ENCODE measurements at regions not wholly inside any gene's neighbourhood (a gene's known extent, or its start where the extent isn't known, plus 50 kb on each side); places are given as distances from the start of the nearest gene placed in this dataset.

GRCh38 chr20:21586682-21587081, 72.8 kb upstream of the NKX2-2 start:
- H3K27ac Mint-ChIP-seq, result no peak overlapping the region
- no peaks in the 10 kb centered on the region for H3K27me3 Mint-ChIP-seq (ENCODE audit: insufficient read depth, low read depth, poor library complexity)

GRCh38 chr20:21583486-21584168, 69.8 kb upstream of the NKX2-2 start:
- no peaks in the 10 kb centered on the region for H3K27me3 Mint-ChIP-seq (ENCODE audit: insufficient read depth, low read depth, poor library complexity)
- 0 out of 2 replicates have a peak overlapping the region, but pooled peaks have one; percentile 32 for H2AFZ ChIP-seq
- H3K4me1 Mint-ChIP-seq, result no peaks in the 10 kb centered on the region
- no peak for TF ChIP-seq EZH2 (IDR thresholded peaks at IDR 0.05; ENCODE audit: low read depth, unreplicated experiment)
- no peak for TF ChIP-seq ZNF331 (CRISPR knock-in tag; IDR thresholded peaks at IDR 0.05; ENCODE audit: low read depth)
- TF ChIP-seq NANOG (IDR thresholded peaks at IDR 0.05; ENCODE audit: borderline replicate concordance), result no peak
- TF ChIP-seq CREB1 (CRISPR knock-in tag; IDR thresholded peaks at IDR 0.05; ENCODE audit: low read depth), result no peak
- no peak for TF ChIP-seq POLR2AphosphoS5 (IDR thresholded peaks at IDR 0.05; ENCODE audit: low read depth)
- TF ChIP-seq, protein P1, sequence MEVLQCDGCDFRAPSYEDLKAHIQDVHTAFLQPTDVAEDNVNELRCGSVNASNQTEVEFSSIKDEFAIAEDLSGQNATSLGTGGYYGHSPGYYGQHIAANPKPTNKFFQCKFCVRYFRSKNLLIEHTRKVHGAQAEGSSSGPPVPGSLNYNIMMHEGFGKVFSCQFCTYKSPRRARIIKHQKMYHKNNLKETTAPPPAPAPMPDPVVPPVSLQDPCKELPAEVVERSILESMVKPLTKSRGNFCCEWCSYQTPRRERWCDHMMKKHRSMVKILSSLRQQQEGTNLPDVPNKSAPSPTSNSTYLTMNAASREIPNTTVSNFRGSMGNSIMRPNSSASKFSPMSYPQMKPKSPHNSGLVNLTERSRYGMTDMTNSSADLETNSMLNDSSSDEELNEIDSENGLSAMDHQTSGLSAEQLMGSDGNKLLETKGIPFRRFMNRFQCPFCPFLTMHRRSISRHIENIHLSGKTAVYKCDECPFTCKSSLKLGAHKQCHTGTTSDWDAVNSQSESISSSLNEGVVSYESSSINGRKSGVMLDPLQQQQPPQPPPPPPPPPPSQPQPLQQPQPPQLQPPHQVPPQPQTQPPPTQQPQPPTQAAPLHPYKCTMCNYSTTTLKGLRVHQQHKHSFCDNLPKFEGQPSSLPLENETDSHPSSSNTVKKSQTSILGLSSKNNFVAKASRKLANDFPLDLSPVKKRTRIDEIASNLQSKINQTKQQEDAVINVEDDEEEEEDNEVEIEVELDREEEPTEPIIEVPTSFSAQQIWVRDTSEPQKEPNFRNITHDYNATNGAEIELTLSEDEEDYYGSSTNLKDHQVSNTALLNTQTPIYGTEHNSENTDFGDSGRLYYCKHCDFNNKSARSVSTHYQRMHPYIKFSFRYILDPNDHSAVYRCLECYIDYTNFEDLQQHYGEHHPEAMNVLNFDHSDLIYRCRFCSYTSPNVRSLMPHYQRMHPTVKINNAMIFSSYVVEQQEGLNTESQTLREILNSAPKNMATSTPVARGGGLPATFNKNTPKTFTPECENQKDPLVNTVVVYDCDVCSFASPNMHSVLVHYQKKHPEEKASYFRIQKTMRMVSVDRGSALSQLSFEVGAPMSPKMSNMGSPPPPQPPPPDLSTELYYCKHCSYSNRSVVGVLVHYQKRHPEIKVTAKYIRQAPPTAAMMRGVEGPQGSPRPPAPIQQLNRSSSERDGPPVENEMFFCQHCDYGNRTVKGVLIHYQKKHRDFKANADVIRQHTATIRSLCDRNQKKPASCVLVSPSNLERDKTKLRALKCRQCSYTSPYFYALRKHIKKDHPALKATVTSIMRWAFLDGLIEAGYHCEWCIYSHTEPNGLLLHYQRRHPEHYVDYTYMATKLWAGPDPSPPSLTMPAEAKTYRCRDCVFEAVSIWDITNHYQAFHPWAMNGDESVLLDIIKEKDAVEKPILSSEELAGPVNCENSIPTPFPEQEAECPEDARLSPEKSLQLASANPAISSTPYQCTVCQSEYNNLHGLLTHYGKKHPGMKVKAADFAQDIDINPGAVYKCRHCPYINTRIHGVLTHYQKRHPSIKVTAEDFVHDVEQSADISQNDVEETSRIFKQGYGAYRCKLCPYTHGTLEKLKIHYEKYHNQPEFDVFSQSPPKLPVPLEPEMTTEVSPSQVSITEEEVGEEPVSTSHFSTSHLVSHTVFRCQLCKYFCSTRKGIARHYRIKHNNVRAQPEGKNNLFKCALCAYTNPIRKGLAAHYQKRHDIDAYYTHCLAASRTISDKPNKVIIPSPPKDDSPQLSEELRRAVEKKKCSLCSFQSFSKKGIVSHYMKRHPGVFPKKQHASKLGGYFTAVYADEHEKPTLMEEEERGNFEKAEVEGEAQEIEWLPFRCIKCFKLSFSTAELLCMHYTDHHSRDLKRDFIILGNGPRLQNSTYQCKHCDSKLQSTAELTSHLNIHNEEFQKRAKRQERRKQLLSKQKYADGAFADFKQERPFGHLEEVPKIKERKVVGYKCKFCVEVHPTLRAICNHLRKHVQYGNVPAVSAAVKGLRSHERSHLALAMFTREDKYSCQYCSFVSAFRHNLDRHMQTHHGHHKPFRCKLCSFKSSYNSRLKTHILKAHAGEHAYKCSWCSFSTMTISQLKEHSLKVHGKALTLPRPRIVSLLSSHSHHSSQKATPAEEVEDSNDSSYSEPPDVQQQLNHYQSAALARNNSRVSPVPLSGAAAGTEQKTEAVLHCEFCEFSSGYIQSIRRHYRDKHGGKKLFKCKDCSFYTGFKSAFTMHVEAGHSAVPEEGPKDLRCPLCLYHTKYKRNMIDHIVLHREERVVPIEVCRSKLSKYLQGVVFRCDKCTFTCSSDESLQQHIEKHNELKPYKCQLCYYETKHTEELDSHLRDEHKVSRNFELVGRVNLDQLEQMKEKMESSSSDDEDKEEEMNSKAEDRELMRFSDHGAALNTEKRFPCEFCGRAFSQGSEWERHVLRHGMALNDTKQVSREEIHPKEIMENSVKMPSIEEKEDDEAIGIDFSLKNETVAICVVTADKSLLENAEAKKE (CRISPR knock-in tag; IDR thresholded peaks at IDR 0.05), result no peak
- no peak for TF ChIP-seq JUNB (IDR thresholded peaks at IDR 0.05; ENCODE audit: unreplicated experiment)
- TF ChIP-seq STAT1 (IDR thresholded peaks at IDR 0.05; ENCODE audit: unreplicated experiment), result no peak
- TF ChIP-seq, protein P2, sequence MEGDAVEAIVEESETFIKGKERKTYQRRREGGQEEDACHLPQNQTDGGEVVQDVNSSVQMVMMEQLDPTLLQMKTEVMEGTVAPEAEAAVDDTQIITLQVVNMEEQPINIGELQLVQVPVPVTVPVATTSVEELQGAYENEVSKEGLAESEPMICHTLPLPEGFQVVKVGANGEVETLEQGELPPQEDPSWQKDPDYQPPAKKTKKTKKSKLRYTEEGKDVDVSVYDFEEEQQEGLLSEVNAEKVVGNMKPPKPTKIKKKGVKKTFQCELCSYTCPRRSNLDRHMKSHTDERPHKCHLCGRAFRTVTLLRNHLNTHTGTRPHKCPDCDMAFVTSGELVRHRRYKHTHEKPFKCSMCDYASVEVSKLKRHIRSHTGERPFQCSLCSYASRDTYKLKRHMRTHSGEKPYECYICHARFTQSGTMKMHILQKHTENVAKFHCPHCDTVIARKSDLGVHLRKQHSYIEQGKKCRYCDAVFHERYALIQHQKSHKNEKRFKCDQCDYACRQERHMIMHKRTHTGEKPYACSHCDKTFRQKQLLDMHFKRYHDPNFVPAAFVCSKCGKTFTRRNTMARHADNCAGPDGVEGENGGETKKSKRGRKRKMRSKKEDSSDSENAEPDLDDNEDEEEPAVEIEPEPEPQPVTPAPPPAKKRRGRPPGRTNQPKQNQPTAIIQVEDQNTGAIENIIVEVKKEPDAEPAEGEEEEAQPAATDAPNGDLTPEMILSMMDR (conservative IDR thresholded peaks at IDR 0.05; ENCODE audit: low read depth in 2 of 2), result no peak

More at GRCh38 chr20:21586682-21587081, 72.8 kb upstream of the NKX2-2 start:
- H3K36me3 Mint-ChIP-seq (ENCODE audit: low read depth), result no peaks in the 10 kb centered on the region
- Histone ChIP-seq H3K79me2 (replicated peaks; ENCODE audit: insufficient read depth) (no peaks in the 10 kb centered on the region), H3K4me3 (no peak overlapping the region), H3K36me3 (ENCODE audit: insufficient read depth) (no peaks in the 10 kb centered on the region), H3K27ac (ENCODE audit: low read depth) (no peak overlapping the region), H3K27me3 (ENCODE audit: insufficient read depth) (no peaks in the 10 kb centered on the region), H2AFZ (no peak overlapping the region), H3K4me2 (no peak overlapping the region), H3K4me1 (ENCODE audit: insufficient read depth) (no peaks in the 10 kb centered on the region), H3F3A (replicated peaks; ENCODE audit: low read depth) (no peaks in the 10 kb centered on the region), H3K9me2 (ENCODE audit: insufficient read depth) (no peaks in the 10 kb centered on the region), H4K20me1 (replicated peaks; ENCODE audit: insufficient read depth) (no peaks in the 10 kb centered on the region)
- DNase-seq (ENCODE audit: low spot score), result no peak
- H3K9me3 Mint-ChIP-seq, result no peaks in the 10 kb centered on the region
- no peak for ATAC-seq
- TF ChIP-seq STAT1 (IDR thresholded peaks at IDR 0.05; ENCODE audit: unreplicated experiment) (no peak), NANOG (IDR thresholded peaks at IDR 0.05; ENCODE audit: borderline replicate concordance) (no peak), EZH2 (IDR thresholded peaks at IDR 0.05; ENCODE audit: low read depth, unreplicated experiment) (no peak)
- TF ChIP-seq, protein P2 (conservative IDR thresholded peaks at IDR 0.05; ENCODE audit: low read depth in 2 of 2), result no peak
- H3K4me3 Mint-ChIP-seq, result no peak overlapping the region
- H3K4me1 Mint-ChIP-seq, result no peaks in the 10 kb centered on the region

More at GRCh38 chr20:21583486-21584168, 69.8 kb upstream of the NKX2-2 start:
- Histone ChIP-seq H3K79me2 (replicated peaks; ENCODE audit: insufficient read depth) (no peaks in the 10 kb centered on the region), H4K20me1 (replicated peaks; ENCODE audit: insufficient read depth) (no peaks in the 10 kb centered on the region), H3K4me2 (no peak overlapping the region), H3K9me2 (ENCODE audit: insufficient read depth) (no peaks in the 10 kb centered on the region), H3K27me3 (ENCODE audit: insufficient read depth) (no peaks in the 10 kb centered on the region), H3K4me1 (ENCODE audit: insufficient read depth) (no peaks in the 10 kb centered on the region), H3F3A (replicated peaks; ENCODE audit: low read depth) (no peaks in the 10 kb centered on the region), H3K4me3 (no peak overlapping the region), H3K36me3 (ENCODE audit: insufficient read depth) (no peaks in the 10 kb centered on the region), H3K27ac (ENCODE audit: low read depth) (no peak overlapping the region)
- DNase-seq (ENCODE audit: low spot score) (no peak), ATAC-seq (no peak)
- H3K36me3 Mint-ChIP-seq (ENCODE audit: low read depth), result no peaks in the 10 kb centered on the region
- H3K4me3 Mint-ChIP-seq, result no peak overlapping the region
- H3K9me3 Mint-ChIP-seq, result no peaks in the 10 kb centered on the region
- H3K27ac Mint-ChIP-seq, result 0 out of 2 replicates have a peak overlapping the region, but pooled peaks have one; percentile 4
